Spleen (tissue), 7 donors: ENCODE measurements at regions not wholly inside any gene's neighbourhood (a gene's known extent, or its start where the extent isn't known, plus 50 kb on each side); places are given as distances from the start of the nearest gene placed in this dataset.

Experiments
- CTCF ChIP-seq, 11 experiments: fragments of 200-600 bp in 7 of 11; fragments of 450-650 bp in 4 of 11; sonication (generic) in 4 of 11; IDR thresholded peaks in 8 of 11; conservative IDR thresholded peaks in 3 of 11; 1 replicate in 7 of 11; 2 replicates in 4 of 11; pipeline versions ENCODE4 v1.4.0 to v1.8.0; 2016 to 2021; ENCODE audit warnings: antibody characterized with exemption in 11 of 11, inconsistent platforms in 4 of 11, mild to moderate bottlenecking in 1 of 11
- POLR2A ChIP-seq, 3 donors: fragments of 450-650 bp; IDR thresholded peaks; one replicate each; pipeline ENCODE4 v1.5.1; 2017; ENCODE audit warnings: antibody characterized with exemption in 3 of 3, mild to moderate bottlenecking in 1 of 3
- donor health status: DM: no; HTN: no; CAD: no; lungs with moderate emphysema.
- donor health status: DM: no; HTN: no; CAD: no.
- donor health status: DM: no; HTN: no; CAD: no.

- TF ChIP-seq POLR2A (IDR thresholded peaks at IDR 0.05) (no peak), CTCF (IDR thresholded peaks at IDR 0.05 in 8 of 11, conservative IDR thresholded peaks at IDR 0.05 in 3 of 11) (no peak)
Observed at GRCh38 chr1:208979776-208980175, 603.7 kb upstream of the CAMK1G start.
